WTC11 (cell line): ENCODE measurements at regions not wholly inside any gene's neighbourhood (a gene's known extent, or its start where the extent isn't known, plus 50 kb on each side); places are given as distances from the start of the nearest gene placed in this dataset.

Experiments
- ATAC-seq: fragments of 200-7000 bp; cut with Tn5 transposase; 2 replicates; pipeline ENCODE4 v1.10.0; 2021; ENCODE audit warnings: mild to moderate bottlenecking, moderate library complexity
- CTCF ChIA-PET: fragments of 300-600 bp; sonication (Branson Sonifier 250); formaldehyde crosslinking; loops from one replicate; lab custom pipeline; 2021; ENCODE audit warnings: antibody characterized with exemption; lab: Charles Lee
- POLR2A ChIA-PET: fragments of 350-600 bp; sonication (Branson Sonifier 250); formaldehyde crosslinking; loops from one replicate; lab custom pipeline; 2021; ENCODE audit warnings: antibody characterized with exemption; lab: Charles Lee
- DNase-seq: peaks from one replicate; pipeline ENCODE4 v3.0.0; 2021; ENCODE audit warnings: low spot score
- H3K27ac Mint-ChIP-seq: 2 replicates; pipeline ENCODE4 v1.8.0; 2021; ENCODE audit warnings: mixed read lengths
- H3K27me3 Mint-ChIP-seq: 2 replicates; pipeline ENCODE4 v1.8.0; 2021; ENCODE audit warnings: low read depth, mild to moderate bottlenecking, moderate library complexity, mixed read lengths
- H3K36me3 Mint-ChIP-seq: 2 replicates; pipeline ENCODE4 v1.8.0; 2021; ENCODE audit warnings: mixed read lengths
- H3K4me1 Mint-ChIP-seq: 2 replicates; pipeline ENCODE4 v1.8.0; 2022; ENCODE audit warnings: mixed read lengths
- H3K4me3 Mint-ChIP-seq: 2 replicates; pipeline ENCODE4 v1.8.0; 2021; ENCODE audit warnings: mild to moderate bottlenecking, moderate library complexity, mixed read lengths
- H3K9me3 Mint-ChIP-seq: 2 replicates; pipeline ENCODE4 v1.8.0; 2021; ENCODE audit warnings: mixed read lengths
- AR ChIP-seq: fragments of 250-450 bp; sonication (Bioruptor Pico); IDR thresholded peaks from 2 replicates; pipeline ENCODE4 v1.9.0; 2021; ENCODE audit warnings: mild to moderate bottlenecking
- ATF6 ChIP-seq: sonication (generic); formaldehyde crosslinking; IDR thresholded peaks from 2 replicates; pipeline ENCODE4 v1.8.1; 2023; ENCODE audit warnings: mild to moderate bottlenecking, missing genetic modification reagents
- CDX4 ChIP-seq: fragments of 250-450 bp; sonication (Bioruptor Pico); IDR thresholded peaks from 2 replicates; pipeline ENCODE4 v1.9.0; 2021; ENCODE audit warnings: moderate library complexity, mild to moderate bottlenecking, inconsistent platforms, borderline replicate concordance
- CREB1 ChIP-seq: sonication (generic); formaldehyde crosslinking; IDR thresholded peaks from 2 replicates; pipeline ENCODE4 v1.8.0; 2023; ENCODE audit warnings: mild to moderate bottlenecking, missing genetic modification reagents
- E2F4 ChIP-seq: sonication (generic); formaldehyde crosslinking; IDR thresholded peaks from 2 replicates; pipeline ENCODE4 v1.8.1; 2022; ENCODE audit warnings: low read depth, mild to moderate bottlenecking, moderate library complexity, missing genetic modification reagents, borderline replicate concordance
- E2F5 ChIP-seq: sonication (generic); formaldehyde crosslinking; IDR thresholded peaks from 2 replicates; pipeline ENCODE4 v1.8.1; 2022; ENCODE audit warnings: mild to moderate bottlenecking, moderate library complexity, missing genetic modification reagents
- GABPB1 ChIP-seq: sonication (generic); formaldehyde crosslinking; IDR thresholded peaks from 2 replicates; pipeline ENCODE4 v1.8.1; 2023; ENCODE audit warnings: mild to moderate bottlenecking, missing genetic modification reagents
- GRHL2 ChIP-seq: fragments of 250-450 bp; sonication (Bioruptor Pico); IDR thresholded peaks from 2 replicates; pipeline ENCODE4 v1.8.0; 2022; ENCODE audit warnings: mild to moderate bottlenecking, moderate library complexity; ENCODE audit not compliant: insufficient replicate concordance, severe bottlenecking
- GTF2I ChIP-seq: fragments of 250-450 bp; sonication (Bioruptor Pico); conservative IDR thresholded peaks from 2 replicates; pipeline ENCODE4 v1.4.0; 2021; ENCODE audit warnings: mild to moderate bottlenecking
- HMGA2 ChIP-seq: fragments of 250-450 bp; sonication (Bioruptor Pico); IDR thresholded peaks from 2 replicates; pipeline ENCODE4 v1.4.0; 2021; ENCODE audit warnings: mild to moderate bottlenecking, moderate library complexity
- HMGXB4 ChIP-seq: sonication (generic); formaldehyde crosslinking; IDR thresholded peaks from 2 replicates; pipeline ENCODE4 v1.8.1; 2023; ENCODE audit warnings: mild to moderate bottlenecking, moderate library complexity, missing genetic modification reagents
- IRF1 ChIP-seq: sonication (generic); formaldehyde crosslinking; IDR thresholded peaks from 2 replicates; pipeline ENCODE4 v1.8.0; 2023; ENCODE audit warnings: missing genetic modification reagents
- MLX ChIP-seq: sonication (generic); formaldehyde crosslinking; IDR thresholded peaks from 2 replicates; pipeline ENCODE4 v1.8.1; 2023; ENCODE audit warnings: mild to moderate bottlenecking, missing genetic modification reagents, moderate library complexity
- MXD4 ChIP-seq: fragments of 250-450 bp; sonication (Bioruptor Pico); IDR thresholded peaks from 2 replicates; pipeline ENCODE4 v1.8.0; 2021; ENCODE audit warnings: mild to moderate bottlenecking, moderate library complexity, borderline replicate concordance
- MYBL2 ChIP-seq: sonication (generic); formaldehyde crosslinking; IDR thresholded peaks from 2 replicates; pipeline ENCODE4 v1.8.1; 2023; ENCODE audit warnings: mild to moderate bottlenecking, moderate library complexity, missing genetic modification reagents
- SMAD3 ChIP-seq: sonication (generic); formaldehyde crosslinking; IDR thresholded peaks from 2 replicates; pipeline ENCODE4 v1.8.0; 2022; ENCODE audit warnings: missing genetic modification reagents, mild to moderate bottlenecking, borderline replicate concordance
- SP1 ChIP-seq: sonication (generic); formaldehyde crosslinking; conservative IDR thresholded peaks from 2 replicates; pipeline ENCODE4 v1.8.1; 2022; ENCODE audit warnings: missing genetic modification reagents
- TEAD4 ChIP-seq: sonication (generic); formaldehyde crosslinking; IDR thresholded peaks from 2 replicates; pipeline ENCODE4 v1.8.0; 2022; ENCODE audit warnings: mild to moderate bottlenecking, missing genetic modification reagents
- ZBTB21 ChIP-seq: sonication (generic); formaldehyde crosslinking; IDR thresholded peaks from 2 replicates; pipeline ENCODE4 v1.8.1; 2023; ENCODE audit warnings: mild to moderate bottlenecking, missing genetic modification reagents, borderline replicate concordance
- ZBTB43 ChIP-seq: sonication (generic); formaldehyde crosslinking; IDR thresholded peaks from 2 replicates; pipeline ENCODE4 v1.8.1; 2023; ENCODE audit warnings: mild to moderate bottlenecking, missing genetic modification reagents
- ZNF416 ChIP-seq: fragments of 250-450 bp; sonication (Bioruptor Pico); IDR thresholded peaks from 2 replicates; pipeline ENCODE4 v1.9.0; 2021; ENCODE audit warnings: mild to moderate bottlenecking, inconsistent platforms
- ZNF423 ChIP-seq: fragments of 250-450 bp; sonication (Bioruptor Pico); IDR thresholded peaks from 2 replicates; pipeline ENCODE4 v2.1.2; 2022; ENCODE audit warnings: mild to moderate bottlenecking, moderate library complexity

GRCh38 chr3:31403197-31403596 lies 129.5 kb upstream of the STT3B start (continued):
- TF ChIP-seq AR (CRISPR knock-in tag) (no peak), MYBL2 (CRISPR knock-in tag) (no peak), ZBTB43 (no peak), SP1 (CRISPR knock-in tag) (no peak), ZBTB21 (CRISPR knock-in tag) (no peak), ZNF416 (CRISPR knock-in tag) (no peak), GABPB1 (CRISPR knock-in tag) (no peak)

GRCh38 chr3:31404871-31405270 lies 127.9 kb upstream of the STT3B start:
- no peak overlapping the region for H3K27ac Mint-ChIP-seq
- ChIA-PET POLR2A (no interaction called here), CTCF (no interaction called here)
- H3K27me3 Mint-ChIP-seq: no peaks in the 10 kb centered on the region; the same call in 1 of the 2 replicates
- peaks cover 17% of the 10 kb centered on the region for H3K9me3 Mint-ChIP-seq
- no peaks in the 10 kb centered on the region for H3K36me3 Mint-ChIP-seq
- no peak for DNase-seq
- peaks cover 16% of the 10 kb centered on the region for H3K4me1 Mint-ChIP-seq
- no peak for ATAC-seq
- no peak overlapping the region for H3K4me3 Mint-ChIP-seq
- TF ChIP-seq ATF6 (no peak), CDX4 (no peak), TEAD4 (CRISPR knock-in tag) (no peak), CREB1 (CRISPR knock-in tag) (no peak), HMGA2 (CRISPR knock-in tag) (no peak), AR (CRISPR knock-in tag) (no peak), GTF2I (no peak), GRHL2 (no peak), E2F4 (no peak), IRF1 (CRISPR knock-in tag) (no peak), E2F5 (no peak), MLX (CRISPR knock-in tag) (no peak), SMAD3 (CRISPR knock-in tag) (no peak), ZNF423 (CRISPR knock-in tag) (no peak), MXD4 (no peak), HMGXB4 (CRISPR knock-in tag) (no peak)
